ENCODE measurements at regions not wholly inside any gene's neighbourhood (a gene's known extent, or its start where the extent isn't known, plus 50 kb on each side); places are given as distances from the start of the nearest gene placed in this dataset.

- Histone ChIP-seq H4K20me1 (ENCODE audit: insufficient read depth) (no peaks in the 10 kb centered on the region), H3K27ac (ENCODE audit: low read depth, low read length) (no peak overlapping the region), H3K4me3 (replicated peaks in 1 of 2; ENCODE audit: low read depth in 1 of 2, low read length in 2 of 2) (no peak overlapping the region), H3K79me2 (ENCODE audit: insufficient read depth, low read length) (no peaks in the 10 kb centered on the region), H3K4me2 (ENCODE audit: low read length) (no peak overlapping the region), H3K4me1 (ENCODE audit: control insufficient read depth in 1 of 2, insufficient read depth in 2 of 2, low read length in 2 of 2) (no peaks in the 10 kb centered on the region), H3K9me2 (ENCODE audit: insufficient read depth) (no peaks in the 10 kb centered on the region), H3K9me3 (ENCODE audit: control insufficient read depth in 1 of 2, insufficient read depth in 1 of 2, low read depth in 1 of 2, low read length in 2 of 2) (peaks cover 0 to 12% of the 10 kb centered on the region in 2 experiments; a peak in 2 of 4 replicates), H3K9ac (ENCODE audit: low read length) (no peak overlapping the region), H3K27me3 (ENCODE audit: insufficient read depth, low read length) (no peaks in the 10 kb centered on the region), H2AFZ (ENCODE audit: low read depth, low read length, poor library complexity, severe bottlenecking) (no peak overlapping the region), H3K36me3 (ENCODE audit: control insufficient read depth in 1 of 2, insufficient read depth in 2 of 2, low read length in 2 of 2) (no peaks in the 10 kb centered on the region)
- BruUV-seq (replicated peaks), result no TSS peak
- TF ChIP-seq SIN3A (IDR thresholded peaks at IDR 0.05; ENCODE audit: low read depth), result no peak
- no peak for TF ChIP-seq EZH2phosphoT487 (IDR thresholded peaks at IDR 0.05; ENCODE audit: borderline replicate concordance)
- TF ChIP-seq ZNF274 (IDR thresholded peaks at IDR 0.05; ENCODE audit: low read depth, low read length), result no peak
- TF ChIP-seq TCF7L2 (IDR thresholded peaks at IDR 0.05; ENCODE audit: borderline replicate concordance, extremely low read depth, insufficient read depth, insufficient read length), result no peak
- no peak for TF ChIP-seq ZBTB33 (IDR thresholded peaks at IDR 0.05; ENCODE audit: extremely low read depth, insufficient replicate concordance, low read length)
- no peak for TF ChIP-seq ATF3 (IDR thresholded peaks at IDR 0.05)
- TF ChIP-seq MAX (IDR thresholded peaks at IDR 0.05), result no peak
- ATAC-seq, result no peak
- RAD21 ChIA-PET (ENCODE audit: low non-redundant PET in 1 of 2, low total read pairs in 2 of 2, uncharacterized antibody in 2 of 2, unreplicated experiment in 2 of 2), result no interaction called here
- no peak for DNase-seq (ENCODE audit: low read depth, low spot score)
- intact Hi-C loops (cut with micrococcal nuclease), result no loop called here
- POLR2A ChIA-PET, result no interaction called here
- CTCF ChIA-PET, result no interaction called here
These were observed 1681.0 kb downstream of the TP53TG3F start for GRCh38 chr16:35140293-35140986.

All from HCT116 (cell line).